ENCODE measurements at regions not wholly inside any gene's neighbourhood (a gene's known extent, or its start where the extent isn't known, plus 50 kb on each side); places are given as distances from the start of the nearest gene placed in this dataset.

GRCh38 chr3:82875401-82875800, 1114.0 kb upstream of the GBE1 start:
- ChIA-PET CTCF (no interaction called here), POLR2A (no interaction called here)
- DNase-seq (no peak), ATAC-seq (no peak)
- H3K9me3 Mint-ChIP-seq (ENCODE audit: insufficient read depth) = no peaks in the 10 kb centered on the region
- H3K27ac Mint-ChIP-seq = no peak overlapping the region
- no peaks in the 10 kb centered on the region for H3K4me1 Mint-ChIP-seq (ENCODE audit: low read depth)
- no peak overlapping the region for H3K4me3 Mint-ChIP-seq
- no peaks in the 10 kb centered on the region for H3K27me3 Mint-ChIP-seq (ENCODE audit: low read depth)
- H3K36me3 Mint-ChIP-seq (ENCODE audit: low read depth) = no peaks in the 10 kb centered on the region

GRCh38 chr3:82839871-82840270, 1078.4 kb upstream of the GBE1 start:
- H3K9me3 Mint-ChIP-seq (ENCODE audit: insufficient read depth) = peaks cover 23% of the 10 kb centered on the region
- no peaks in the 10 kb centered on the region for H3K36me3 Mint-ChIP-seq (ENCODE audit: low read depth)
- no peaks in the 10 kb centered on the region for H3K4me1 Mint-ChIP-seq (ENCODE audit: low read depth)
- H3K27ac Mint-ChIP-seq = no peak overlapping the region
- no peaks in the 10 kb centered on the region for H3K27me3 Mint-ChIP-seq (ENCODE audit: low read depth)
- ATAC-seq = no peak
- POLR2A ChIA-PET = no interaction called here
- CTCF ChIA-PET = no interaction called here
- no peak for DNase-seq
- no peak overlapping the region for H3K4me3 Mint-ChIP-seq

GRCh38 chr3:82834098-82834497, 1072.7 kb upstream of the GBE1 start:
- POLR2A ChIA-PET = no interaction called here

GRCh38 chr3:82824491-82824890, 1063.0 kb upstream of the GBE1 start:
- no peaks in the 10 kb centered on the region for H3K36me3 Mint-ChIP-seq (ENCODE audit: low read depth)
- H3K4me1 Mint-ChIP-seq (ENCODE audit: low read depth) = no peaks in the 10 kb centered on the region
- POLR2A ChIA-PET = no interaction called here
- ATAC-seq = no peak
- H3K4me3 Mint-ChIP-seq = no peak overlapping the region
- CTCF ChIA-PET = no interaction called here
- H3K27me3 Mint-ChIP-seq (ENCODE audit: low read depth) = no peaks in the 10 kb centered on the region
- no peak overlapping the region for H3K27ac Mint-ChIP-seq
- no peak for DNase-seq
- peaks cover 4% of the 10 kb centered on the region for H3K9me3 Mint-ChIP-seq (ENCODE audit: insufficient read depth)

More at GRCh38 chr3:82834098-82834497, 1072.7 kb upstream of the GBE1 start:
- Mint-ChIP-seq H3K4me1 (ENCODE audit: low read depth) (no peaks in the 10 kb centered on the region), H3K9me3 (ENCODE audit: insufficient read depth) (peaks cover 13% of the 10 kb centered on the region), H3K27me3 (ENCODE audit: low read depth) (no peaks in the 10 kb centered on the region), H3K36me3 (ENCODE audit: low read depth) (no peaks in the 10 kb centered on the region), H3K4me3 (no peak overlapping the region), H3K27ac (no peak overlapping the region)
- CTCF ChIA-PET = no interaction called here
- ATAC-seq (no peak), DNase-seq (no peak)

GRCh38 chr3:82816086-82816485, 1054.6 kb upstream of the GBE1 start:
- ATAC-seq = no peak
- no peak overlapping the region for H3K27ac Mint-ChIP-seq
- CTCF ChIA-PET = no interaction called here

GRCh38 chr3:82815417-82816058, 1054.1 kb upstream of the GBE1 start:
- CTCF ChIA-PET = no interaction called here
- POLR2A ChIA-PET = interaction anchor here (0.6 kb wide), 1 partner anchor 127 kb away, joined by 3 read pairs; no protein-coding TSS in a partner anchor

More at GRCh38 chr3:82816086-82816485, 1054.6 kb upstream of the GBE1 start:
- Mint-ChIP-seq H3K36me3 (ENCODE audit: low read depth) (no peaks in the 10 kb centered on the region), H3K9me3 (ENCODE audit: insufficient read depth) (peaks cover 11% of the 10 kb centered on the region), H3K4me3 (no peak overlapping the region), H3K27me3 (ENCODE audit: low read depth) (no peaks in the 10 kb centered on the region), H3K4me1 (ENCODE audit: low read depth) (no peaks in the 10 kb centered on the region)
- POLR2A ChIA-PET = no interaction called here
- DNase-seq = no peak

GRCh38 chr3:82814660-82815059, 1053.2 kb upstream of the GBE1 start:
- DNase-seq (no peak), ATAC-seq (no peak)
- Mint-ChIP-seq H3K27ac (no peak overlapping the region), H3K4me3 (no peak overlapping the region), H3K9me3 (ENCODE audit: insufficient read depth) (peaks cover 11% of the 10 kb centered on the region), H3K36me3 (ENCODE audit: low read depth) (no peaks in the 10 kb centered on the region), H3K4me1 (ENCODE audit: low read depth) (no peaks in the 10 kb centered on the region), H3K27me3 (ENCODE audit: low read depth) (no peaks in the 10 kb centered on the region)
- CTCF ChIA-PET = no interaction called here
- POLR2A ChIA-PET = interaction anchor here (0.6 kb wide), 2 partner anchors 128 to 448 kb away, joined by 3 read pairs; no protein-coding TSS in a partner anchor

More at GRCh38 chr3:82815417-82816058, 1054.1 kb upstream of the GBE1 start:
- ATAC-seq = no peak
- no peak overlapping the region for H3K27ac Mint-ChIP-seq
- H3K36me3 Mint-ChIP-seq (ENCODE audit: low read depth) = no peaks in the 10 kb centered on the region
- DNase-seq = no peak
- H3K4me3 Mint-ChIP-seq = no peak overlapping the region
- peaks cover 11% of the 10 kb centered on the region for H3K9me3 Mint-ChIP-seq (ENCODE audit: insufficient read depth)
- H3K27me3 Mint-ChIP-seq (ENCODE audit: low read depth) = no peaks in the 10 kb centered on the region
- H3K4me1 Mint-ChIP-seq (ENCODE audit: low read depth) = no peaks in the 10 kb centered on the region

- no peaks in the 10 kb centered on the region for H3K36me3 Mint-ChIP-seq (ENCODE audit: low read depth)
- ChIA-PET POLR2A (no interaction called here), CTCF (no interaction called here)
- no peak overlapping the region for H3K27ac Mint-ChIP-seq
- no peak overlapping the region for H3K4me3 Mint-ChIP-seq
- no peak for DNase-seq
- no peak for ATAC-seq
- H3K27me3 Mint-ChIP-seq (ENCODE audit: low read depth) = no peaks in the 10 kb centered on the region
- peaks cover 31% of the 10 kb centered on the region for H3K9me3 Mint-ChIP-seq (ENCODE audit: insufficient read depth)
- no peaks in the 10 kb centered on the region for H3K4me1 Mint-ChIP-seq (ENCODE audit: low read depth)
Observed at GRCh38 chr3:82807781-82808180, 1046.3 kb upstream of the GBE1 start.

- no peak for ATAC-seq
- DNase-seq = no peak
- Mint-ChIP-seq H3K36me3 (ENCODE audit: low read depth) (no peaks in the 10 kb centered on the region), H3K27me3 (ENCODE audit: low read depth) (no peaks in the 10 kb centered on the region), H3K27ac (no peak overlapping the region), H3K4me3 (no peak overlapping the region), H3K9me3 (ENCODE audit: insufficient read depth) (peaks cover 27% of the 10 kb centered on the region), H3K4me1 (ENCODE audit: low read depth) (no peaks in the 10 kb centered on the region)
- ChIA-PET POLR2A (no interaction called here), CTCF (no interaction called here)
Observed at GRCh38 chr3:82802501-82802900, 1041.1 kb upstream of the GBE1 start.

- Mint-ChIP-seq H3K9me3 (ENCODE audit: insufficient read depth) (peaks cover 11% of the 10 kb centered on the region), H3K36me3 (ENCODE audit: low read depth) (no peaks in the 10 kb centered on the region), H3K4me1 (ENCODE audit: low read depth) (no peaks in the 10 kb centered on the region), H3K4me3 (no peak overlapping the region), H3K27me3 (ENCODE audit: low read depth) (no peaks in the 10 kb centered on the region), H3K27ac (no peak overlapping the region)
- POLR2A ChIA-PET = no interaction called here
- CTCF ChIA-PET = no interaction called here
- no peak for ATAC-seq
- no peak for DNase-seq
Observed at GRCh38 chr3:82800248-82800647, 1038.8 kb upstream of the GBE1 start.

- Mint-ChIP-seq H3K27ac (no peak overlapping the region), H3K36me3 (ENCODE audit: low read depth) (no peaks in the 10 kb centered on the region), H3K4me1 (ENCODE audit: low read depth) (no peaks in the 10 kb centered on the region), H3K4me3 (no peak overlapping the region), H3K27me3 (ENCODE audit: low read depth) (no peaks in the 10 kb centered on the region), H3K9me3 (ENCODE audit: insufficient read depth) (peaks cover 11% of the 10 kb centered on the region)
- ATAC-seq = no peak
- DNase-seq = no peak
- POLR2A ChIA-PET = no interaction called here
- CTCF ChIA-PET = no interaction called here
Observed at GRCh38 chr3:82796765-82797164, 1035.3 kb upstream of the GBE1 start.

- Mint-ChIP-seq H3K27me3 (ENCODE audit: low read depth) (no peaks in the 10 kb centered on the region), H3K27ac (no peak overlapping the region), H3K9me3 (ENCODE audit: insufficient read depth) (peaks cover 6% of the 10 kb centered on the region), H3K4me1 (ENCODE audit: low read depth) (no peaks in the 10 kb centered on the region), H3K4me3 (no peak overlapping the region), H3K36me3 (ENCODE audit: low read depth) (no peaks in the 10 kb centered on the region)
- no peak for ATAC-seq
- ChIA-PET POLR2A (no interaction called here), CTCF (no interaction called here)
- no peak for DNase-seq
Observed at GRCh38 chr3:82791241-82791640, 1029.8 kb upstream of the GBE1 start.

All from activated CD8-positive, alpha-beta T cell treated with anti-CD3 and anti-CD28 coated beads, Interleukin-2, amount 10 ng/mL, durations not matched to agents 7 days and 5 days (primary cell).